ENCODE measurements at regions not wholly inside any gene's neighbourhood (a gene's known extent, or its start where the extent isn't known, plus 50 kb on each side); places are given as distances from the start of the nearest gene placed in this dataset.
"Not testable (repeated sequence)": the region's sequence is repeated elsewhere in the genome, so short reads cannot be mapped to it uniquely, and the experiment has no call there.

DNA sequence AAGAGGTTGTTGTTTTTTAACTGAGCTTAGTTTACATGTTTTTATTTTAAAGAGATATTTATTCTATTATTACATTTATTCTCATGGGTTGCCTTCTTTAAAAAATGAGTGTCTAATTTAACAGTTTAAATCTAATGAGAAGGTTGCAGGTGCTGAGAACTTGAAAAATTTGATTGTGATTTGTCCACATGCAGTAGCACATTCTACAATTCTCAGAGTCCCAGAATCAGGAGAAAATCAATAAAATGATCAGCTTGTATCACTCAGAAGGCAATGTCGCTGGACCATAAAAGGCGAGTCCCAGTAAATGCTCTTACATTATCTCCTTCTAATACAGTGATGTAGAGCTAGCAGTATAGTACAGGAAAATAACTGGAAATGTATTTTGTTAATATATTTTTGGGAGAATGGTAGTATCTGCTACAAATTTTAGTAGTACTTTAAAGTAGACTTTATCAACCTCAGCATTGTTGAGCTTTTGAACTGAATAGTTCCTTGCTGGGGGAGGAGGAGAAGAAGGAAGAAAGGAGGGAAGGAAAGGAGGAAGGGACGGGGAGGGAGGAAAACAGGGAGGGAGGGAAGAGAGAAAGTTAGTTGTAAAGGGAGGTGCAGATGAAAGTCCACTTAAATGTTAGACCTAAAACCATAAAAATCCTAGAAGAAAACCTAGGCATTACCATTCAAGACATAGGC is 458.0 kb downstream of the DOK5 start:
- no peak for FAIRE-seq
- H3K4me3 ChIP-seq (ENCODE audit: low read depth in 1 of 3, low read length in 3 of 3): no peak overlapping the region
- 82 to 90% (median 84%) methylated on average over 3 of the region's 3 CpGs for WGBS, 3 donors
- H3K36me3 ChIP-seq (ENCODE audit: control insufficient read depth in 3 of 3, insufficient read depth in 2 of 3, low read depth in 1 of 3, low read length in 3 of 3): no peaks in the 10 kb centered on the region
- H3K27ac ChIP-seq (ENCODE audit: low read depth in 1 of 3, low read length in 2 of 3): no peak overlapping the region
- no peak for DNase-seq
- H3K9me3 ChIP-seq (ENCODE audit: control insufficient read depth in 2 of 2, insufficient read depth in 1 of 2, low read depth in 1 of 2, low read length in 1 of 2): no peaks in the 10 kb centered on the region
- no peaks in the 10 kb centered on the region for H3K4me1 ChIP-seq (ENCODE audit: control insufficient read depth in 3 of 3, insufficient read depth in 2 of 3, low read depth in 1 of 3, low read length in 2 of 3)
- no peaks in the 10 kb centered on the region for H3K27me3 ChIP-seq (ENCODE audit: control insufficient read depth in 3 of 3, insufficient read depth in 3 of 3, low read length in 3 of 3)

DNA sequence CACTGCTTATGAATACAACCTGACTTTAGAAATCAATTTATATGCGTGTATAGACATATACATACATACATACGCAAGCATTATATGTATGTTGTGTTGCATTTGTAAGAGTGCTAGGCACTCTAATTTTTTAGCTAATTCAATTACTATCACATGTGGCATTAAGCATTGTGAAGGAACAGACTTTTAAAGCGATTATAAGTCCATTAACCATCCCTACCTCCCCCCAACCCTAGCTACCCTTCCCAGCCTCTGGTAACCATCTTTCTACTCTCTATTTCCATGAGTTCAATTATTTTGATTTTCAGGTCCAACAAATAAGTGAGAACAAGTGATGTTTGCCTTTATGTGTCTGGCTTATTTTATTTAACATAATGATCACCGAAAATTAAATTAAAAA is 453.8 kb downstream of the DOK5 start:
- Histone ChIP-seq H3K27me3 (ENCODE audit: control insufficient read depth in 3 of 3, insufficient read depth in 3 of 3, low read length in 3 of 3) (no peaks in the 10 kb centered on the region), H3K4me1 (ENCODE audit: control insufficient read depth in 3 of 3, insufficient read depth in 2 of 3, low read depth in 1 of 3, low read length in 2 of 3) (no peaks in the 10 kb centered on the region), H3K4me3 (ENCODE audit: low read depth in 1 of 3, low read length in 3 of 3) (no peak overlapping the region), H3K9me3 (ENCODE audit: control insufficient read depth in 2 of 2, insufficient read depth in 1 of 2, low read depth in 1 of 2, low read length in 1 of 2) (no peaks in the 10 kb centered on the region), H3K27ac (ENCODE audit: low read depth in 1 of 3, low read length in 2 of 3) (no peak overlapping the region), H3K36me3 (ENCODE audit: control insufficient read depth in 3 of 3, insufficient read depth in 2 of 3, low read depth in 1 of 3, low read length in 3 of 3) (no peaks in the 10 kb centered on the region)
- DNase-seq (no peak), FAIRE-seq (no peak)
- WGBS, 3 donors: 66 to 80% (median 76%) methylated on average over 4 of the region's 4 CpGs

DNA sequence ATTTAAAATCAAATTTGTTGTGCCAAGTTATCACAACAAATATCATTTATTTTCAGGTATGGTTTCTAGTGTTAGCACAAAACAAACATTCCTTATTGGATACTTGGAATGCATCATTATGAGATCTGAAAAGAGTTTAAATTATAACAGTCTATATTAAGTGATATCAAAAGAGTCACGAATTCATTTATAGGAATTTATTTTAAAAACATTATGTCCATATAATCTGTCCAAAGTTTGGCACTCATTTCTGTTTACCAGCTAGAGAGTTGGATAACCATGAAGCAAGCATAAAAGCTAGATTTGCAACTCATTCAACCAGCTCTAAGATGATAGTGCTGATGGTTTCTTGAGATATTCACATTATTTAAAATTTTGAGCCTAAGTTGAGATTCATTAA is 453.2 kb downstream of the DOK5 start:
- no peaks in the 10 kb centered on the region for H3K9me3 ChIP-seq (ENCODE audit: control insufficient read depth in 2 of 2, insufficient read depth in 1 of 2, low read depth in 1 of 2, low read length in 1 of 2)
- 66 to 74% (median 71%) methylated on average over 1 of the region's 1 CpG for WGBS, 3 donors
- DNase-seq (no peak), FAIRE-seq (no peak)
- no peak overlapping the region for H3K4me3 ChIP-seq (ENCODE audit: low read depth in 1 of 3, low read length in 3 of 3)
- H3K36me3 ChIP-seq (ENCODE audit: control insufficient read depth in 3 of 3, insufficient read depth in 2 of 3, low read depth in 1 of 3, low read length in 3 of 3): no peaks in the 10 kb centered on the region
- no peak overlapping the region for H3K27ac ChIP-seq (ENCODE audit: low read depth in 1 of 3, low read length in 2 of 3)
- no peaks in the 10 kb centered on the region for H3K27me3 ChIP-seq (ENCODE audit: control insufficient read depth in 3 of 3, insufficient read depth in 3 of 3, low read length in 3 of 3)
- H3K4me1 ChIP-seq (ENCODE audit: control insufficient read depth in 3 of 3, insufficient read depth in 2 of 3, low read depth in 1 of 3, low read length in 2 of 3): no peaks in the 10 kb centered on the region

DNA sequence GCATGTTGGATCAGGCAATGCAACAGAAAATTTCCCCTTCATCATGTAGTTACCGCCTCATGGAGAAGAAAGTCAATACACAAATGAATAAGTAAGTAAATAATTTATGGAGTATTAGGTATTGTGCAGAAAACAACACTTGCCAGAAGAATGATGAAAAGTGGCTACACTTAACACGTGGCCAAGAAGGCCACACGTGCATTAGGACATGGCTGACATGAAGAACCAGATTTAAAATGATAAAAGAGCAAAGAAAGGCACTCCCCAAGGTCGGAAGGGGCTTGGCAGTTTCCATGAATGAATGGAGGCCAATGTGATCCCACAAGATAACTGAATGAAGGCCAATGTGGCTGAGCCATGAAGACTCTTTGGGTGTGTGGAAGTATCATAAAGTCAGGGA is 447.2 kb downstream of the DOK5 start:
- DNase-seq (no peak), FAIRE-seq (no peak)
- Histone ChIP-seq H3K36me3 (ENCODE audit: control insufficient read depth in 3 of 3, insufficient read depth in 2 of 3, low read depth in 1 of 3, low read length in 3 of 3) (no peaks in the 10 kb centered on the region), H3K4me1 (ENCODE audit: control insufficient read depth in 3 of 3, insufficient read depth in 2 of 3, low read depth in 1 of 3, low read length in 2 of 3) (no peaks in the 10 kb centered on the region), H3K27ac (ENCODE audit: low read depth in 1 of 3, low read length in 2 of 3) (no peak overlapping the region), H3K9me3 (ENCODE audit: control insufficient read depth in 2 of 2, insufficient read depth in 1 of 2, low read depth in 1 of 2, low read length in 1 of 2) (peaks cover 0 to 1% of the 10 kb centered on the region in 2 donors), H3K4me3 (ENCODE audit: low read depth in 1 of 3, low read length in 3 of 3) (no peak overlapping the region), H3K27me3 (ENCODE audit: control insufficient read depth in 3 of 3, insufficient read depth in 3 of 3, low read length in 3 of 3) (no peaks in the 10 kb centered on the region)
- 36 to 60% (median 47%) methylated on average over 4 of the region's 4 CpGs for WGBS, 3 donors

DNA sequence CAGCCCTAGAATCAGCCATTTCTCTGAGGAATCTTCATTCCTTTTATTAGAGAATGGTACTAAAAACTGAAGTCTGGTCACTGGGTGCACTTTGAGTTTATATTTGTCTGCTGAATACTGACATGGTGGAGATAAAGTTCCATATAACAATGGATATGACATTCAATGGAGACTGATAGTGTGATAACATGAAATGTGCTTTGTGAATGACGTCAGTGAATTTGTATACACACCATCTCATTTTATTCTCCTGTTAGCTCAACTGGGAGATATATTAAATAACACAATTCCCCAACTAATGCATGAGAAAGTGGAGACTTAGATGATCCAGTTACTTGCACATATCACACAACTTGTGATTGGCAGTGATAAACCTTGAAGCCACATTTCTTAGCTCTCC is 446.7 kb downstream of the DOK5 start:
- Histone ChIP-seq H3K9me3 (ENCODE audit: control insufficient read depth in 2 of 2, insufficient read depth in 1 of 2, low read depth in 1 of 2, low read length in 1 of 2) (peaks cover 0 to 1% of the 10 kb centered on the region in 2 donors), H3K36me3 (ENCODE audit: control insufficient read depth in 3 of 3, insufficient read depth in 2 of 3, low read depth in 1 of 3, low read length in 3 of 3) (no peaks in the 10 kb centered on the region), H3K4me3 (ENCODE audit: low read depth in 1 of 3, low read length in 3 of 3) (no peak overlapping the region), H3K4me1 (ENCODE audit: control insufficient read depth in 3 of 3, insufficient read depth in 2 of 3, low read depth in 1 of 3, low read length in 2 of 3) (no peaks in the 10 kb centered on the region), H3K27me3 (ENCODE audit: control insufficient read depth in 3 of 3, insufficient read depth in 3 of 3, low read length in 3 of 3) (no peaks in the 10 kb centered on the region), H3K27ac (ENCODE audit: low read depth in 1 of 3, low read length in 2 of 3) (no peak overlapping the region)
- DNase-seq (no peak), FAIRE-seq (no peak)
- WGBS, 3 donors: 41 to 55% (median 46%) methylated on average over 1 of the region's 1 CpG

DNA sequence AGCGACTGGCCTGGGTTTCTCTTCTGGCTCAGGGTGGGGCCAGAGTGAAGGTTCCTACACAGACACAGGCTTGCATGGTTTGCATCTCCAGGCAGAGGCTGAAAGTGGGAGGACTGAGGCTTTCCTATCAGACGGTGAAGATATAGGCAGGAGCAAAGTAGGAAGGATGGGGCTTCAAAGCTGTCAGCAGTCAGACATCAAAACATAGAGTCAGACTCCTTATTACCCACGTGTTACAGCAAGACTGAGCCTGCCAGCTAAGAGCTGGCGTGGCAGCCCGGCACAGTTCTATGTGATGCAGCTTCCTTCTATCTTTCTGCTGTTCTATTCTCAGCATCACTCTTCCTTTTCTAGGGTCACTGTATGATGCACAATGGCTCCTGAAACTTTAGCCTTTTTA is 445.1 kb downstream of the DOK5 start:
- Histone ChIP-seq H3K9me3 (ENCODE audit: control insufficient read depth in 2 of 2, insufficient read depth in 1 of 2, low read depth in 1 of 2, low read length in 1 of 2) (peaks cover 0 to 1% of the 10 kb centered on the region in 2 donors), H3K27me3 (ENCODE audit: control insufficient read depth in 3 of 3, insufficient read depth in 3 of 3, low read length in 3 of 3) (no peaks in the 10 kb centered on the region), H3K4me1 (ENCODE audit: control insufficient read depth in 3 of 3, insufficient read depth in 2 of 3, low read depth in 1 of 3, low read length in 2 of 3) (no peaks in the 10 kb centered on the region), H3K27ac (ENCODE audit: low read depth in 1 of 3, low read length in 2 of 3) (no peak overlapping the region), H3K36me3 (ENCODE audit: control insufficient read depth in 3 of 3, insufficient read depth in 2 of 3, low read depth in 1 of 3, low read length in 3 of 3) (no peaks in the 10 kb centered on the region), H3K4me3 (ENCODE audit: low read depth in 1 of 3, low read length in 3 of 3) (no peak overlapping the region)
- FAIRE-seq (no peak), DNase-seq (no peak)
- 48 to 68% (median 54%) methylated on average over 5 of the region's 5 CpGs for WGBS, 3 donors

DNA sequence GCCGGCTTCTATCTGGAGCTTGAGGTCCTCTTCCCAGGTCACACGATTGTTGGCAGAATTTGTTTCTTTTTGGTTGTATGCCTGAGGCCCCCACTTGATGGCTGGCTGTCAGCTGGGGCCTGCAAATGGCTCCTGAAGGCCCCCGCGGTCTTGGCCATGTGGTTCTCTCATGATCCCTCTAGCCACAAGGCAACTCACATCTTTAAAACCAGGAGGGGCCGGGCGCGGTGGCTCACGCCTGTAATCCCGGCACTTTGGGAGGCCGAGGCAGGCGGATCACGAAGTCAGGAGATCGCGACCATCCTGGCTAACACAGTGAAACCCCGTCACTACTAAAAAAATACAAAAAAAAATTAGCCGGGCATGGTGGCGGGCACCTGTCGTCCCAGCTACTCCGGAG is 443.6 kb downstream of the DOK5 start:
- 93 to 95% (median 94%) methylated on average over 19 of the region's 19 CpGs for WGBS, 3 donors
- H3K4me3 ChIP-seq (ENCODE audit: low read depth in 1 of 3, low read length in 3 of 3); DNase-seq; H3K36me3 ChIP-seq (ENCODE audit: control insufficient read depth in 3 of 3, insufficient read depth in 2 of 3, low read depth in 1 of 3, low read length in 3 of 3); H3K27ac ChIP-seq (ENCODE audit: low read depth in 1 of 3, low read length in 2 of 3); FAIRE-seq; H3K27me3 ChIP-seq (ENCODE audit: control insufficient read depth in 3 of 3, insufficient read depth in 3 of 3, low read length in 3 of 3); H3K9me3 ChIP-seq (ENCODE audit: control insufficient read depth in 2 of 2, insufficient read depth in 1 of 2, low read depth in 1 of 2, low read length in 1 of 2); H3K4me1 ChIP-seq (ENCODE audit: control insufficient read depth in 3 of 3, insufficient read depth in 2 of 3, low read depth in 1 of 3, low read length in 2 of 3): not testable (repeated sequence)

DNA sequence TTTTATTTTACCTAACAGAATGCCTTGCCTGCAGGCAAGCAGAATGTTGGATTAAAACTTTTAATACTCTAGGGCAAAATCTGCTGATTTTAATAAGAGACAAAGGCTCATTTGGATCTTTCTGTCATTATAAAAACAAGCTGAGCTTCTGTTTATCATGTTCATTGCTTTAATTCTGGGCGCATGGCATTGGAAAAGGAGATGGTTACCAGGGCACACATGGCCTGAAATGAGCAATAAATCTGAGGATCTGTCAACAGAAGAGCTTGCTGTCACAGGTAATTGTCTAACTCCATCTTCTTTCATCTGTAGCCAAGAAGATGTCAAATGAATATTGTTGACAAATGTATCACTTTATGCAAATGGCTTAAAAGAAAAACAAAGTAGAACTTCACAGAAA is 439.6 kb downstream of the DOK5 start:
- no peaks in the 10 kb centered on the region for H3K4me1 ChIP-seq (ENCODE audit: control insufficient read depth in 3 of 3, insufficient read depth in 2 of 3, low read depth in 1 of 3, low read length in 2 of 3)
- H3K9me3 ChIP-seq (ENCODE audit: control insufficient read depth in 2 of 2, insufficient read depth in 1 of 2, low read depth in 1 of 2, low read length in 1 of 2): no peaks in the 10 kb centered on the region
- DNase-seq (no peak), FAIRE-seq (no peak)
- H3K4me3 ChIP-seq (ENCODE audit: low read depth in 1 of 3, low read length in 3 of 3): no peak overlapping the region
- H3K27me3 ChIP-seq (ENCODE audit: control insufficient read depth in 3 of 3, insufficient read depth in 3 of 3, low read length in 3 of 3): no peaks in the 10 kb centered on the region
- WGBS, 3 donors: 74 to 79% (median 77%) methylated on average over 1 of the region's 1 CpG
- H3K27ac ChIP-seq (ENCODE audit: low read depth in 1 of 3, low read length in 2 of 3): no peak overlapping the region
- no peaks in the 10 kb centered on the region for H3K36me3 ChIP-seq (ENCODE audit: control insufficient read depth in 3 of 3, insufficient read depth in 2 of 3, low read depth in 1 of 3, low read length in 3 of 3)

DNA sequence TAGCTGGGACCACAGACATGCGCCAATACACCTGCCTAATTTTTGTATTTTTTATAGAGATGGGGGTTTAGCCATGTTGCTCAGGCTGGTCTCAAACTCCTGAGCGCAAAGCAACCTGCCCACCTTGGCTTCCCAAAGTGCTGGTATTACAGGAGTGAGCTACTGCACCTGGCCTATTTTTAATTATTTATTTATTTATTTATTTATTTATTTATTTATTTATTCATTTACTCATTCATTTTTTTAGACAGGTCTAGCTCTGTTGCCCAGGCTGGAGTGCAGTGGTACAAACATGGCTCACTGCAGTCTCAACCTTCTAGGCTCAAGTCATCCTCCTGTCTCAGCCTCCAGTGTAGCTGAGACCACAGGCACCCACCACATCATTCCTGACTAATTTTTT is 434.3 kb downstream of the DOK5 start:
- WGBS, 3 donors: 92 to 100% (median 98%) methylated on average over 2 of the region's 2 CpGs
- no peak for FAIRE-seq

More for the DNA sequence above, 434.3 kb downstream of the DOK5 start:
- no peaks in the 10 kb centered on the region for H3K9me3 ChIP-seq (ENCODE audit: control insufficient read depth in 2 of 2, insufficient read depth in 1 of 2, low read depth in 1 of 2, low read length in 1 of 2)
- no peak overlapping the region for H3K4me3 ChIP-seq (ENCODE audit: low read depth in 1 of 3, low read length in 3 of 3)
- no peaks in the 10 kb centered on the region for H3K4me1 ChIP-seq (ENCODE audit: control insufficient read depth in 3 of 3, insufficient read depth in 2 of 3, low read depth in 1 of 3, low read length in 2 of 3)
- H3K27me3 ChIP-seq (ENCODE audit: control insufficient read depth in 3 of 3, insufficient read depth in 3 of 3, low read length in 3 of 3): no peaks in the 10 kb centered on the region
- no peak overlapping the region for H3K27ac ChIP-seq (ENCODE audit: low read depth in 1 of 3, low read length in 2 of 3)
- no peaks in the 10 kb centered on the region for H3K36me3 ChIP-seq (ENCODE audit: control insufficient read depth in 3 of 3, insufficient read depth in 2 of 3, low read depth in 1 of 3, low read length in 3 of 3)
- no peak for DNase-seq
